Ovary (tissue), 3 donors: ENCODE measurements at regions not wholly inside any gene's neighbourhood (a gene's known extent, or its start where the extent isn't known, plus 50 kb on each side); places are given as distances from the start of the nearest gene placed in this dataset.

Experiments
- POLR2A ChIP-seq: fragments of 450-650 bp; IDR thresholded peaks from one replicate; pipeline ENCODE4 v1.6.1; 2017; ENCODE audit warnings: antibody characterized with exemption, mild to moderate bottlenecking, moderate library complexity
- TF ChIP-seq, protein P1 (sequence below), 3 donors: fragments of 450-650 bp in 2 of 3; fragments of 200-600 bp in 1 of 3; IDR thresholded peaks; one replicate each; pipeline versions ENCODE4 v1.5.1 to v1.8.0; 2016 to 2022; ENCODE audit warnings: antibody characterized with exemption in 3 of 3, mild to moderate bottlenecking in 1 of 3
- donor health status: DM: no; HTN: no; CAD: no.

DNA sequence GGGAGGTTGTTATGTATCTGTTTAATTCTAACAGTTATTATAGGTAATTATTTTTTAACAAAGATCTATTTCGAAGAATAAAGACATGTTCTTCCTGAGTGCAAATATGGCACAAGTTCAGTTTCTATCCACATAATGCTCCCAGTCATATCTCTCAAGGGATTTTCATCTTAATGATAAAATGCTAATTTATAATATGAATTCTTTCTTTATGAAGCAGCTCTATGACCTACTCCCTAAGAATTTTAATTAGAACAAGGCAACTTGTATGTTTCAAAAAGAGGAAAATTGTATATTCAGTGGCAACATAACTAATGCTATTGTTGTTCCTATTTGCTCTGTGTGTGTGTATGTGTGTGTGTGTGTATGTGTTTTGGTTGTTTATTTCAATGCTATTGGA, 1222.1 kb upstream of the NCAM2 start:
- TF ChIP-seq POLR2A: no peak
- TF ChIP-seq, protein P1, sequence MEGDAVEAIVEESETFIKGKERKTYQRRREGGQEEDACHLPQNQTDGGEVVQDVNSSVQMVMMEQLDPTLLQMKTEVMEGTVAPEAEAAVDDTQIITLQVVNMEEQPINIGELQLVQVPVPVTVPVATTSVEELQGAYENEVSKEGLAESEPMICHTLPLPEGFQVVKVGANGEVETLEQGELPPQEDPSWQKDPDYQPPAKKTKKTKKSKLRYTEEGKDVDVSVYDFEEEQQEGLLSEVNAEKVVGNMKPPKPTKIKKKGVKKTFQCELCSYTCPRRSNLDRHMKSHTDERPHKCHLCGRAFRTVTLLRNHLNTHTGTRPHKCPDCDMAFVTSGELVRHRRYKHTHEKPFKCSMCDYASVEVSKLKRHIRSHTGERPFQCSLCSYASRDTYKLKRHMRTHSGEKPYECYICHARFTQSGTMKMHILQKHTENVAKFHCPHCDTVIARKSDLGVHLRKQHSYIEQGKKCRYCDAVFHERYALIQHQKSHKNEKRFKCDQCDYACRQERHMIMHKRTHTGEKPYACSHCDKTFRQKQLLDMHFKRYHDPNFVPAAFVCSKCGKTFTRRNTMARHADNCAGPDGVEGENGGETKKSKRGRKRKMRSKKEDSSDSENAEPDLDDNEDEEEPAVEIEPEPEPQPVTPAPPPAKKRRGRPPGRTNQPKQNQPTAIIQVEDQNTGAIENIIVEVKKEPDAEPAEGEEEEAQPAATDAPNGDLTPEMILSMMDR (IDR thresholded peaks at IDR 0.05): no peak
